ENCODE measurements at regions not wholly inside any gene's neighbourhood (a gene's known extent, or its start where the extent isn't known, plus 50 kb on each side); places are given as distances from the start of the nearest gene placed in this dataset.

DNA sequence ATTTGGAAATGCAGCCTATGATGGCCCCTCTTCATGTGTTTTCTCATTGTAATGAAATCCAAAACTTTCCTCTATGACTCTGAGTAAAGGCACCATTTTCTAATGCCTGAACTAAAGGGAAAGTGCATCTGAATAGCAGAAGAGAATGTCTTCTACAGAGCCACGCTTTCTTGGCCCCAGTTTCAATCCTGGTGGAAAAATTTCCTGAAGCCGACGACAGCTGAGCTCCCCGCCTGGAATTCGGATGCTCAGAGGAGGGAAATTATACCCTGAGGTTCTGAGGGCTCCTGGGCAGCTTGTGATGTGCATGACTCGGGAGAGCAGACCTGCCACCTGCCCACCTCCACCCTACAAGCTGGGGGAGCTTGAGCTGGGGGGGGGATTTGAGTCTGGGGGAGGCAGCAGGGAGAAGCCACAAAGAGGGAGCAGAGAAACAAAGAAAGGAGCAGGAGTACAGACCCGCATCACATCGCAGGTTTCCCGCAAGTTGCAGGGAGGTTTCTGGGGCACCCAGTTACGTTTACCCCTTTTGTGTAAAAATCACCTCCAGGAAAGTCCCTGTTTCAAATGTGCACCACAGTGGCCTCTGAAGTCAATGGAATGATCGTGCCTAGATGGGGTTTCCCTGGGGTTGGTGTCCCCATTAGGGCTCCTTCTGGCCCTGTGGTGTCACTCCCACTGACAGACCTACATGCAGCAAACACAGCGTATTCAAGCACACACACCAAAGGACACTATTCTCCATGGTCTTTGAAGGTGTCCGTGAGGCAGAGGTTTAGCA is 145.6 kb upstream of the RBPJ start:
- H3K4me1 ChIP-seq = no peaks in the 10 kb centered on the region
- no peak for DNase-seq
- WGBS, 2 donors = 79 to 81% methylated on average over 13 of the region's 13 CpGs
- H3K4me3 ChIP-seq = no peak overlapping the region
- ATAC-seq (ENCODE audit: low FRiP score in 2 of 2) = no peak
- no peaks in the 10 kb centered on the region for H3K36me3 ChIP-seq
- H3K27me3 ChIP-seq = no peaks in the 10 kb centered on the region
- TF ChIP-seq EP300 (IDR thresholded peaks at IDR 0.05) = no peak
- TF ChIP-seq, protein P1, sequence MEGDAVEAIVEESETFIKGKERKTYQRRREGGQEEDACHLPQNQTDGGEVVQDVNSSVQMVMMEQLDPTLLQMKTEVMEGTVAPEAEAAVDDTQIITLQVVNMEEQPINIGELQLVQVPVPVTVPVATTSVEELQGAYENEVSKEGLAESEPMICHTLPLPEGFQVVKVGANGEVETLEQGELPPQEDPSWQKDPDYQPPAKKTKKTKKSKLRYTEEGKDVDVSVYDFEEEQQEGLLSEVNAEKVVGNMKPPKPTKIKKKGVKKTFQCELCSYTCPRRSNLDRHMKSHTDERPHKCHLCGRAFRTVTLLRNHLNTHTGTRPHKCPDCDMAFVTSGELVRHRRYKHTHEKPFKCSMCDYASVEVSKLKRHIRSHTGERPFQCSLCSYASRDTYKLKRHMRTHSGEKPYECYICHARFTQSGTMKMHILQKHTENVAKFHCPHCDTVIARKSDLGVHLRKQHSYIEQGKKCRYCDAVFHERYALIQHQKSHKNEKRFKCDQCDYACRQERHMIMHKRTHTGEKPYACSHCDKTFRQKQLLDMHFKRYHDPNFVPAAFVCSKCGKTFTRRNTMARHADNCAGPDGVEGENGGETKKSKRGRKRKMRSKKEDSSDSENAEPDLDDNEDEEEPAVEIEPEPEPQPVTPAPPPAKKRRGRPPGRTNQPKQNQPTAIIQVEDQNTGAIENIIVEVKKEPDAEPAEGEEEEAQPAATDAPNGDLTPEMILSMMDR (IDR thresholded peaks at IDR 0.05) = no peak
- TF ChIP-seq POLR2A (IDR thresholded peaks at IDR 0.05) = no peak
- no peak for TF ChIP-seq POLR2AphosphoS5 (IDR thresholded peaks at IDR 0.05)
- no peaks in the 10 kb centered on the region for H3K9me3 ChIP-seq
- H3K27ac ChIP-seq = no peak overlapping the region

- no peaks in the 10 kb centered on the region for H3K4me1 ChIP-seq
- ATAC-seq (ENCODE audit: low FRiP score in 2 of 2) (no peak), DNase-seq (no peak)
- H3K36me3 ChIP-seq = no peaks in the 10 kb centered on the region
- no peaks in the 10 kb centered on the region for H3K9me3 ChIP-seq
- no peak for TF ChIP-seq POLR2AphosphoS5 (IDR thresholded peaks at IDR 0.05)
- no peak for TF ChIP-seq POLR2A (IDR thresholded peaks at IDR 0.05)
- TF ChIP-seq EP300 (IDR thresholded peaks at IDR 0.05) = no peak
- TF ChIP-seq, protein P1 (IDR thresholded peaks at IDR 0.05) = no peak
- H3K4me3 ChIP-seq = no peak overlapping the region
- H3K27me3 ChIP-seq = no peaks in the 10 kb centered on the region
- H3K27ac ChIP-seq = no peak overlapping the region
- WGBS, 2 donors = 88 to 89% methylated on average over 4 of the region's 4 CpGs
Measured at GRCh38 chr4:26175905-26176470, 144.8 kb upstream of the RBPJ start.

DNA sequence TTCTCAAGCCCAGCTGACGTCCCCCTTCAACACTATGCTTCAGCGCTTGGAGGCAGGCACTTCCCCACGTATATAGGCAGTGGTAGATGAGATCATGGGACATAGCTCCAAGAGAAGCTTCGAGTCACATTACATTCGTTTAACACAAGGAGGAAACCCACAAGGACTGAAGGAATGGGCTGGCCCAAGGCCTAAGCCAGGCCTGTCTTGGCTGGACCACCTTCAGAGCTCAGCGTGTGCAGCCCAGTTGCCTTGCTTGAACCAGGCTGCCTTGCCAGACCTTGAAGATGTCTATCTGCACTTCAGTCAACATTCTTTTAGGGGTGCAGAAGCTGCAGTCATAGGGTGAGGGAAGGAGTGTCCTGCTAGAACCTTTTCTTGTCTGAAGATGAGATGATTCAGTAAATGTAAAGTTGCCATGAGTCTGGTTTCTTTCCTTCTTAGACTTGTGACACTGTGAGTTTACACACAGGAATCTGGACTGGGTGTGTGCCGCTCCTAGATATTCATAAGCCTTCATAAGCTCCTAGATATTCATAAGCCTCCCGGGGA is 144.1 kb upstream of the RBPJ start:
- DNase-seq (no peak), ATAC-seq (ENCODE audit: low FRiP score in 2 of 2) (peak in 1 of 2 donors; percentile 64)
- TF ChIP-seq EP300 (IDR thresholded peaks at IDR 0.05) = no peak
- no peak for TF ChIP-seq POLR2A (IDR thresholded peaks at IDR 0.05)
- no peaks in the 10 kb centered on the region for H3K9me3 ChIP-seq
- WGBS, 2 donors = 77 to 82% methylated on average over 7 to 8 of the region's 8 CpGs
- no peaks in the 10 kb centered on the region for H3K4me1 ChIP-seq
- no peak overlapping the region for H3K4me3 ChIP-seq
- no peak overlapping the region for H3K27ac ChIP-seq
- no peaks in the 10 kb centered on the region for H3K36me3 ChIP-seq
- no peaks in the 10 kb centered on the region for H3K27me3 ChIP-seq

- Histone ChIP-seq H3K9me3 (no peaks in the 10 kb centered on the region), H3K27me3 (no peaks in the 10 kb centered on the region), H3K4me3 (no peak overlapping the region), H3K4me1 (no peaks in the 10 kb centered on the region), H3K27ac (no peak overlapping the region), H3K36me3 (no peaks in the 10 kb centered on the region)
- no peak for TF ChIP-seq EP300 (IDR thresholded peaks at IDR 0.05)
- TF ChIP-seq, protein P1 (IDR thresholded peaks at IDR 0.05) = no peak
- TF ChIP-seq POLR2AphosphoS5 (IDR thresholded peaks at IDR 0.05) = no peak
- no peak for TF ChIP-seq POLR2A (IDR thresholded peaks at IDR 0.05)
- WGBS, 2 donors = 57 to 74% methylated on average over 6 of the region's 6 CpGs
- DNase-seq (no peak), ATAC-seq (ENCODE audit: low FRiP score in 2 of 2) (peak in 1 of 2 donors; percentile 63)
Measured at GRCh38 chr4:26178854-26179253, 142.0 kb upstream of the RBPJ start.

GRCh38 chr4:26179316-26179760 is 141.5 kb upstream of the RBPJ start:
- DNase-seq (no peak), ATAC-seq (ENCODE audit: low FRiP score in 2 of 2) (no peak)
- Histone ChIP-seq H3K27me3 (no peaks in the 10 kb centered on the region), H3K4me1 (no peaks in the 10 kb centered on the region), H3K27ac (no peak overlapping the region), H3K36me3 (no peaks in the 10 kb centered on the region), H3K4me3 (no peak overlapping the region), H3K9me3 (no peaks in the 10 kb centered on the region)
- TF ChIP-seq POLR2AphosphoS5 (IDR thresholded peaks at IDR 0.05) (no peak), EP300 (IDR thresholded peaks at IDR 0.05) (no peak), POLR2A (IDR thresholded peaks at IDR 0.05) (no peak)
- TF ChIP-seq, protein P1 (IDR thresholded peaks at IDR 0.05) = no peak
- WGBS, 2 donors = 83 to 86% methylated on average over 6 of the region's 6 CpGs
